AG08395 (cell line): ENCODE measurements at regions not wholly inside any gene's neighbourhood (a gene's known extent, or its start where the extent isn't known, plus 50 kb on each side); places are given as distances from the start of the nearest gene placed in this dataset.
A peak's percentile ranks its signal among the peaks of the same experiment; 100 is the strongest.

ENCODE experiments used
- DNase-seq: peaks from one replicate; pipeline ENCODE4 v3.0.0; 2012; ENCODE audit warnings: mixed read lengths, low spot score

- no peak for DNase-seq
Measured at GRCh38 chr1:208298593-208299269, 54.5 kb upstream of the PLXNA2 start.

GRCh38 chr1:208300084-208300770 is 56.0 kb upstream of the PLXNA2 start:
- no peak for DNase-seq

GRCh38 chr1:208302699-208303238 is 58.6 kb upstream of the PLXNA2 start:
- no peak for DNase-seq

- DNase-seq, result no peak
Measured at GRCh38 chr1:208303743-208304712, 59.8 kb upstream of the PLXNA2 start.

- DNase-seq, result no peak
Measured at GRCh38 chr1:208308221-208308620, 64.0 kb upstream of the PLXNA2 start.

- no peak for DNase-seq
Measured at GRCh38 chr1:208309771-208310170, 65.6 kb upstream of the PLXNA2 start.

GRCh38 chr1:208312706-208313105 is 68.5 kb upstream of the PLXNA2 start:
- DNase-seq, result no peak

GRCh38 chr1:208314431-208314830 is 70.2 kb upstream of the PLXNA2 start:
- no peak for DNase-seq

- no peak for DNase-seq
Measured at GRCh38 chr1:208318150-208318734, 74.1 kb upstream of the PLXNA2 start.

- DNase-seq, result no peak
Measured at GRCh38 chr1:208324005-208324404, 79.8 kb upstream of the PLXNA2 start.

GRCh38 chr1:208326033-208326432 is 81.8 kb upstream of the PLXNA2 start:
- no peak for DNase-seq

GRCh38 chr1:208329300-208329699 is 85.1 kb upstream of the PLXNA2 start:
- DNase-seq, result peak; percentile 8

GRCh38 chr1:208332036-208332773 is 88.0 kb upstream of the PLXNA2 start:
- DNase-seq, result no peak

GRCh38 chr1:208332774-208333126 is 88.6 kb upstream of the PLXNA2 start:
- no peak for DNase-seq

- DNase-seq, result no peak
Measured at GRCh38 chr1:208333676-208334075, 89.5 kb upstream of the PLXNA2 start.

GRCh38 chr1:208335371-208336136 is 91.4 kb upstream of the PLXNA2 start:
- DNase-seq, result no peak

- no peak for DNase-seq
Measured at GRCh38 chr1:208336137-208336518, 91.9 kb upstream of the PLXNA2 start.

GRCh38 chr1:208339911-208340310 is 95.7 kb upstream of the PLXNA2 start:
- DNase-seq, result no peak

- DNase-seq, result no peak
Measured at GRCh38 chr1:208343226-208343625, 99.0 kb upstream of the PLXNA2 start.

- no peak for DNase-seq
Measured at GRCh38 chr1:208344202-208344857, 100.1 kb upstream of the PLXNA2 start.
